ENCODE measurements at regions not wholly inside any gene's neighbourhood (a gene's known extent, or its start where the extent isn't known, plus 50 kb on each side); places are given as distances from the start of the nearest gene placed in this dataset.

GRCh38 chr2:126446106-126446695 is 209.8 kb upstream of the GYPC start:
- no peak for TF ChIP-seq CTCF (conservative IDR thresholded peaks at IDR 0.05; ENCODE audit: low read length)
- no peak for TF ChIP-seq EZH2phosphoT487 (IDR thresholded peaks at IDR 0.05; ENCODE audit: borderline replicate concordance)

All from Loucy (cell line).